ENCODE measurements at regions not wholly inside any gene's neighbourhood (a gene's known extent, or its start where the extent isn't known, plus 50 kb on each side); places are given as distances from the start of the nearest gene placed in this dataset.
"Not testable (repeated sequence)": the region's sequence is repeated elsewhere in the genome, so short reads cannot be mapped to it uniquely, and the experiment has no call there.

DNA sequence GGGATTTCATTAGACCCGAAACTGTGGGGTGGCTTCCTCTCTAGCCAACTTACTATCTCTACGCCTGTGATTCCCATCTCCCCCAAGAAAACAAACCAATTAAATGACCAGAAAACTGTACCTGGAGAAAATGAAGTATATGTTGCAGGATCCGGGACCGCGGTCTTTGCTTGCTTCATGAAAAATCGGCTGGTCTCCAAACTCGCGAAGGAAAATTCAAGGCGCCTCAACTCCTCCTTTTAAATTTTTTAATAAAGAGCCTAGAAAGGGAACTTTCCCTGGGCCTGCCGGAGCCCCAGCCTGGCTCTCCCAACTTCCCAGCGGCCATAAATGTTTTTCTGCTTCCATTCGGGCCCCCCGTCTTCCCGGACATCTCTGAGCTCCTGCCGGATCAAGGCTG is 110.8 kb upstream of the FOXD4L5 start:
- peaks cover 26% of the 10 kb centered on the region for H3K9me3 Mint-ChIP-seq
- H3K4me3 Mint-ChIP-seq; POLR2A ChIA-PET; H3K27me3 Mint-ChIP-seq; intact Hi-C loops (cut with micrococcal nuclease); CTCF ChIA-PET; DNase-seq; H3K36me3 Mint-ChIP-seq; H3K4me1 Mint-ChIP-seq (ENCODE audit: low read depth); H3K27ac Mint-ChIP-seq: not testable (repeated sequence)

DNA sequence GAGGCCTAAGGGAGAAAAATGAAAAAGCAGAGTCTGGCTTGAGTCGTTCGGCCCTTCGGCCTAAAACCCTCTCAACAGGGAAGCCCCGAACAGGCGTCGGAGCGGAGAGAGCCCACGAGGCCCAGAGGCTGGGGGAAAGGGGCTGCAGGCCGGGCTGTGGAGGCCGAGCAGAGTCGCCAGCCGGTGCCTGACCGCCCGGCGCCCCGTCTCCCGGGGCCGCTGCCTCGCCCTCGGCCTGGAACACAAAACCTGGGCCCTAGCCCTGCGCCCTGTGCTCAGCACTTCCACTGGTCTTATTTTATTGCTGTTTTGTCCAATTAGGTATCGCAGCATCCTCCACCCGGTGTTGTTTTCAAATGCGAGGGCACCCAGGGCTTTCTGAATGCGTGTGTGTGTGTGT is 110.1 kb upstream of the FOXD4L5 start:
- POLR2A ChIA-PET; H3K27ac Mint-ChIP-seq; DNase-seq; CTCF ChIA-PET; H3K27me3 Mint-ChIP-seq; H3K36me3 Mint-ChIP-seq; H3K4me3 Mint-ChIP-seq; H3K4me1 Mint-ChIP-seq (ENCODE audit: low read depth); intact Hi-C loops (cut with micrococcal nuclease): not testable (repeated sequence)
- peaks cover 20% of the 10 kb centered on the region for H3K9me3 Mint-ChIP-seq

DNA sequence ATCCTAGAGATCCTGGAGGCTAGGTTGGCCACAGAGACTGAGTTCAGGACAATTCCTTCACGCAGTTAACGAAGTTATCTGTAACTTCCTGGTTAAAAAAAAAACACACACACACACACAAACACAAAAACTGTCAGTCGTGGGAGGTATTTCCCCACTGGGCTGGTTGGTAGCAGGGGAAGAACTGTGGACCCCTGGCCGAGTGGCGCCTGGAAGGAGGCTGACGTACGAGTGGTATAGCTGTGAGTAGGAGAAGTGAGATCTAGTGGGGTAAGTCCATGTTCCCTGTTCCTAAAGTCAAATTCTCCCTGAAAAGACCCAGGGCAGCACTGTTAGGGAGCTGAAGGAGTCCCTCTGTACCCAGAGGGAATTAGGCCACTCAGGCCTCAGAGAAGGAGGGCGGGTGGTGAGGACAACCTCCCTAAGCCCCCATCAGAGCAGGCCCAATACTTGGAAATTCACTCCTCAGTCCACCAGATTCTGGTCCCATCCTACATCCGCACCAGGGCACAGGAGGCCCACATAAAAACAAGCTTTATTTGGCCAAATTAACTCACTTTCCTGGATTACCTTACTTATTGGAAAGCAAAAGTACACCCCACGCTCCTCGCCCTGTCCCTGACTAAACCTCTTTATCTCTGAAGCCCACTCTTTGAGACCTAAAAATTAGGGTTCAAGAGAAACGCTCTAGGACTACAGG is 108.3 kb upstream of the FOXD4L5 start:
- peaks cover 20% of the 10 kb centered on the region for H3K9me3 Mint-ChIP-seq
- H3K4me1 Mint-ChIP-seq (ENCODE audit: low read depth); POLR2A ChIA-PET; H3K27me3 Mint-ChIP-seq; H3K36me3 Mint-ChIP-seq; H3K4me3 Mint-ChIP-seq; CTCF ChIA-PET; H3K27ac Mint-ChIP-seq; intact Hi-C loops (cut with micrococcal nuclease); DNase-seq: not testable (repeated sequence)

DNA sequence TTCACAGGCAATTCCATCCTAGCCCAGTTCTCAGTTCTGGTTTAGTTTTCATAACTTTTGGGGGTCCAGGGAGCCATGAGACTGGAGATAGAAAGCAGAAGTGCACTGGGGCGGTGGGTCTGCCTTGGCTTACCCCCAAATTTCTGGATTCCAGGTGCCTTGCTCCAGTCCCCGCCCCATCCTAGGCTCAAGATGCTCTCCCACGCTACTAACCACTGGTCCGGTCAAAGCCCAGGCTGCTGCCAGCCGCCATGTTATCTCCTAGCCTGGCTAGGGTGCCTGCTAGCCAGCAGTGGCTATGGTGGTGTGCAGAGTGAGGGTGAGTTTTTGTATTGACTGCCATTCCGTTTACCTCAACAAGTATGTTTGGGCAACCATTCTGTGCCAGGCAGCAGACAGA is 107.6 kb upstream of the FOXD4L5 start:
- H3K27me3 Mint-ChIP-seq; H3K4me1 Mint-ChIP-seq (ENCODE audit: low read depth); intact Hi-C loops (cut with micrococcal nuclease); H3K27ac Mint-ChIP-seq; DNase-seq; H3K4me3 Mint-ChIP-seq; POLR2A ChIA-PET; H3K36me3 Mint-ChIP-seq; CTCF ChIA-PET: not testable (repeated sequence)
- peaks cover 17% of the 10 kb centered on the region for H3K9me3 Mint-ChIP-seq

DNA sequence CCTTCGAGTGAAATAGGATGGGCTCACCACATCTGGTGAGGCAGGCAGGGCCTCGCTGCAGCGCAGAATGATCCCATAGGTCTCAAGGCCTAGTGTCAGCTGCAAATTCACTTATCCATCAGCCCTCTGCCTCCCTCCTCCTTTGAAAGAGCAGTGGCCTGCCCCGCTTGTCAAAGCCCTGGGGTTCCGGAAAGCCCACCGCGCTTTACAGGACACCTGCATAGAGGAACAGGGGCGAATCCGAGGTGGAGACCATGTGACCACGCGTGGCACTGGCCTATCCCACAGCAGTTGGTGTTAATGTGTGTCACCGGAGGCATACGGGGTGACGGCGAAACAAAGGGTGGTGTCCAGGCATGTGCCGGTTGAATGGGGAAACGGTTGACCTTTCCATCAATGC is 104.7 kb upstream of the FOXD4L5 start:
- intact Hi-C loops (cut with micrococcal nuclease); POLR2A ChIA-PET; DNase-seq; H3K27me3 Mint-ChIP-seq; H3K4me3 Mint-ChIP-seq; H3K4me1 Mint-ChIP-seq (ENCODE audit: low read depth); CTCF ChIA-PET; H3K27ac Mint-ChIP-seq; H3K36me3 Mint-ChIP-seq: not testable (repeated sequence)
- peaks cover 11% of the 10 kb centered on the region for H3K9me3 Mint-ChIP-seq

DNA sequence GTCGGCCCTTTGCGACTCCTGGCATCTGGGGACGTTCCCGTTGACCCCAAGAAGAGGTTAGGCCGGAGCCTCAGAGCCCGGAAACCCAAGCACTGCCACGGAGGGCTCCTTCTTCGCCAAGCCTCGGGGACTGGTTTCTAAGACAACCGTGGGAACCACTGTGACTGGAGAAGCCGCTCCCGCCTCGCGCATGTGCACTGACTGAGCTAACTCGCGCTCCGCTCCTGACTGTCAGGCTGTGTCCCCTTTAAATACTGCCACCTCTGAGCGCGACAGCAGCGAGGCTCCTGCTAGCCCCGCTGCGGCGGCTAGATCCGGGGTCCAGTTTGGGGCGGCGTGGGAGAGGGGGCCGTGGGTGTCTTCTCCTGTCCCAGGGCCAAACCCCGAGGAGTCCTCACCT is 104.2 kb upstream of the FOXD4L5 start:
- H3K4me3 Mint-ChIP-seq; CTCF ChIA-PET; H3K27me3 Mint-ChIP-seq; intact Hi-C loops (cut with micrococcal nuclease); H3K4me1 Mint-ChIP-seq (ENCODE audit: low read depth); DNase-seq; H3K36me3 Mint-ChIP-seq; POLR2A ChIA-PET; H3K27ac Mint-ChIP-seq: not testable (repeated sequence)
- peaks cover 11% of the 10 kb centered on the region for H3K9me3 Mint-ChIP-seq

DNA sequence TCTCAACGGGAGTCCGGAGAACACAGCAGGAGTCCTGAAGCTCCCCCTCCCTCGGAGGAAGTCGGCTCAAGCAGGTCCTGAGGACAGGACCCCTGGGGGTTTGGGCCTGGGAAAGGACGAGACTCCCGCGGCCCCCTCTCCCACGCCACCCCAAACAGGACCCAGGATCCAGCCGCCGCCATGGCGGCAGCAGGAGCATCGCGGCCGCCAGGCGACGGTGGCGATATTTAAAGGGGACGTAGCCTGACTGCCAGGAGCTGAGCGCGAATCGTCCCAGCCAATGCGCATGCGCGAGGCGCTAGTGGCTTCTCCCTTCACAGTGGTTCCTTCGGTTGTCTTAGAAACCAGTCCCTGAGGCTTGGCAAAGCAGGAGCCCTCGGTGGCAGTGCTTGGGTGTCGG is 101.7 kb upstream of the FOXD4L5 start:
- H3K4me1 Mint-ChIP-seq (ENCODE audit: low read depth); H3K27ac Mint-ChIP-seq; H3K27me3 Mint-ChIP-seq; H3K36me3 Mint-ChIP-seq; POLR2A ChIA-PET; H3K4me3 Mint-ChIP-seq; CTCF ChIA-PET; intact Hi-C loops (cut with micrococcal nuclease): not testable (repeated sequence)
- peaks cover 17% of the 10 kb centered on the region for H3K9me3 Mint-ChIP-seq
- peak; percentile 79 for DNase-seq

DNA sequence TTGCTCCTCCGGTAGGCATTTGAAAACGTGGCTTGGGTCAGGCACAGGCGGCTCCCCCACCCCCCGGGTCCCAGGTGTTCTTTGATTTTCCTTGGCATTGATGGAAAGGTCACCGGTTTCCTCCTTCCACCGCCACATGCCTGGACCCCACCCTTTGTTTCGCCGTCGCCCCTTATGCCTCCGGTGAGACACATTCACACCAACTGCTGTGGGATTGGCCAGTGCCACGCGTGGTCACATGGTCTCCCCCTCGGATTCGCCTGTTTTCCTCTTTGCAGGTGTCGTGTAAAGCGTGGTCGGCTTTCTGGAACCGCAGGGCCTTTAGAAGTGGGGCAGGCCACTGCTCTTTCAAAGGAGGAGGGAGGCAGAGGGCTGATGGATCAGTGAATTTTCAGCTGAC is 101.2 kb upstream of the FOXD4L5 start:
- H3K9me3 Mint-ChIP-seq = peaks cover 16% of the 10 kb centered on the region
- intact Hi-C loops (cut with micrococcal nuclease); DNase-seq; H3K27me3 Mint-ChIP-seq; H3K4me1 Mint-ChIP-seq (ENCODE audit: low read depth); H3K36me3 Mint-ChIP-seq; H3K27ac Mint-ChIP-seq; POLR2A ChIA-PET; H3K4me3 Mint-ChIP-seq; CTCF ChIA-PET: not testable (repeated sequence)

DNA sequence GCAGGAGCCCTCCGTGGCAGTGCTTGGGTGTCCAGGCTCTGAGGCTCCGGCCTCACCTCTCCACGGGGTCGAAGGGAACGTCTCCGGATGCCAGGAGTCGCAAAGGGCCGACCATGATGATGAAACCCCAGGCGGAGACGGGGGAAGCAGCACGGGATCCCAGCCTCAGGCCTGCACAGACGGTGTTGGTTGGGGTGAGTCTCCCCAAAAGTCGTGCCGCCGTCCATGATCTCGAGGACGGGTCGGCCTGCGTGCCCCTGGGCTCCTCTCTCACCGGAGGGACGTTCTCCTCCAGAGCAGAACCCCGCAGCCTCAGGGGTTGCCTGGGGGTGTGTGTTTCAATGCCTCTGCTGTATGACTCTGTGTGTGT is 100.6 kb upstream of the FOXD4L5 start:
- H3K27ac Mint-ChIP-seq; intact Hi-C loops (cut with micrococcal nuclease); POLR2A ChIA-PET; H3K4me3 Mint-ChIP-seq; DNase-seq; H3K36me3 Mint-ChIP-seq; H3K27me3 Mint-ChIP-seq; H3K4me1 Mint-ChIP-seq (ENCODE audit: low read depth); CTCF ChIA-PET: not testable (repeated sequence)
- H3K9me3 Mint-ChIP-seq = peaks cover 12% of the 10 kb centered on the region

DNA sequence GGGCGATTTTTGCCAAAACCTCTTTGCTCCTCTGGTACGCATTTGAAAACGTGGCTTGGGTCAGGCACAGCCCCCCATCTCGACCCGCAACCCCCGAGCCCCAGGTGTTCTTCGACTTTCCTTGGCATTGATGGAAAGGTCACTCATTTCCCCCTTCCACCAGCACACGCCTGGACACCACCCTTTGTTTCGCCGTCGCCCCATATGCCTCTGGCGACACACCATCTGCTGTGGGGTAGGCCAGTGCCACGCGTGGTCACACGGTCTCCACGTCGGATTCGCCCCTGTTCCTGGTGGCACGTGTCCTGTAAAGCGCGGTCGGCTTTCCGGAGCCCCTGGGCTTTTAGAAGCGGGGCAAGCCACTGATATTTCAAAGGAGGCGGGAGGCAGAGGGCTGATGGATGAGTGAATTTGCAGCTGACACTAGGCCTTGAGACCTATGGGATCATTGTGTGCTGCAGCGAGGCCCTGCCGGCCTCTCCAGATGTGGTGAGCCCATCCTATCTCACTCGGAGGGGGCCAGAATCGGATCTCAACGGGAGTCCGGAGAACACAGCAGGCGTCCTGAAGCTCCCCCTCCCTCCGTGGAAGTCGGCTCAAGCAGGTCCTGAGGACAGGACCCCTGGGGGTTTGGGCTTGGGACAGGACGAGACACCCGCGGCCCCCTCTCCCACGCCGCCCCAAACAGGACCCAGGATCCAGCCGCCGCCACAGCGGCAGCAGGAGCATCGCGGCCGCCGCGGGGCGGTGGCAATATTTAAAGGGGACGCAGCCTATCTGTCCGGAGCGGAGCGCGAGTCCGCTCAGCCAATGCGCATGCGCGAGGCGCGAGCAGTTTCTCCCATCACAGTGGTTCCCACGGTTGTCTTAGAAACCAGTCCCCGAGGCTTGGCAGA is 100.0 kb upstream of the FOXD4L5 start:
- CTCF ChIA-PET; H3K4me3 Mint-ChIP-seq; DNase-seq; POLR2A ChIA-PET; H3K27me3 Mint-ChIP-seq; H3K36me3 Mint-ChIP-seq; H3K27ac Mint-ChIP-seq; intact Hi-C loops (cut with micrococcal nuclease); H3K4me1 Mint-ChIP-seq (ENCODE audit: low read depth): not testable (repeated sequence)
- H3K9me3 Mint-ChIP-seq = peaks cover 12% of the 10 kb centered on the region

DNA sequence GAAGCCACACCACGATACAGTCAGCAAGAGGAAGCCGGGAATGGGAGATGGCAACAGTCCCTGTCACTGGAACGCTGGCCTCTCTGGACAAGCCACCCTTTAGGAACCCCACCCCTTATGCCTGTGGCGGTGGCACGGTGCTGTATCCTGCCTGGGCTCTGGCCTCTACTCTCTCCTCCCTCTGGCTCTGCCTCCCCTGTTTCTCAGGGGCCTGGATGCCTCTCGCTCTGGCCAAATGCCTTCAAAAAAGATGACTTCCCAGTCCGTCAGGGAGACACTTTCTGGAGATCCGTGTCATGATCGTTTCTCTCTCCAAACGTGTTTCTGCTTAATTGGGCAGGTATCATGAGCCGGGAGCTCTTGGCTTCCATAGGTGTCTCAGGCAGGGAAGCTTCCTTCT is 99.1 kb upstream of the FOXD4L5 start:
- H3K4me1 Mint-ChIP-seq (ENCODE audit: low read depth); H3K27me3 Mint-ChIP-seq; H3K36me3 Mint-ChIP-seq; CTCF ChIA-PET; intact Hi-C loops (cut with micrococcal nuclease); H3K4me3 Mint-ChIP-seq; H3K27ac Mint-ChIP-seq; DNase-seq; POLR2A ChIA-PET: not testable (repeated sequence)
- H3K9me3 Mint-ChIP-seq = peaks cover 12% of the 10 kb centered on the region

DNA sequence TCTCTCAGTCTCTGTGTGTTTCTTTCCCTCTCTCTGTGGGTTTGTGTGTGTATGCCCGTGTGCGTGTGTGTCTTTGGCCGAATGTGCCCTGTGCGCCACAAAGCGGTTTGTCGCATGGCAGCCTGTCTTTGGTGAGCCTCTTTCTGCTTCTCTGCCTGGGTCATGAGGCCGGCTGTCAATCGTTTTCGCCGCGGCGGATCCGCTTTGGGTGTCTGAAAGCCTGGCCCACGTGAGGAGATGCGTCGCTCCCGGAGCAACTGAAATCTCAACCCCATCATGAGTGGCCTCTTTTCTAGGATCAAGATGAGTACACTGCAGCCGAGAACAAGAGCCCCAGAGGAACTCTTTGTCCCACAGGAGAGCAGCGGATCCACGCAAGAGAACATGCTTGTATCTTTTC is 98.6 kb upstream of the FOXD4L5 start:
- H3K36me3 Mint-ChIP-seq; intact Hi-C loops (cut with micrococcal nuclease); H3K4me3 Mint-ChIP-seq; H3K9me3 Mint-ChIP-seq; DNase-seq; H3K27me3 Mint-ChIP-seq; H3K27ac Mint-ChIP-seq; POLR2A ChIA-PET; CTCF ChIA-PET; H3K4me1 Mint-ChIP-seq (ENCODE audit: low read depth): not testable (repeated sequence)

DNA sequence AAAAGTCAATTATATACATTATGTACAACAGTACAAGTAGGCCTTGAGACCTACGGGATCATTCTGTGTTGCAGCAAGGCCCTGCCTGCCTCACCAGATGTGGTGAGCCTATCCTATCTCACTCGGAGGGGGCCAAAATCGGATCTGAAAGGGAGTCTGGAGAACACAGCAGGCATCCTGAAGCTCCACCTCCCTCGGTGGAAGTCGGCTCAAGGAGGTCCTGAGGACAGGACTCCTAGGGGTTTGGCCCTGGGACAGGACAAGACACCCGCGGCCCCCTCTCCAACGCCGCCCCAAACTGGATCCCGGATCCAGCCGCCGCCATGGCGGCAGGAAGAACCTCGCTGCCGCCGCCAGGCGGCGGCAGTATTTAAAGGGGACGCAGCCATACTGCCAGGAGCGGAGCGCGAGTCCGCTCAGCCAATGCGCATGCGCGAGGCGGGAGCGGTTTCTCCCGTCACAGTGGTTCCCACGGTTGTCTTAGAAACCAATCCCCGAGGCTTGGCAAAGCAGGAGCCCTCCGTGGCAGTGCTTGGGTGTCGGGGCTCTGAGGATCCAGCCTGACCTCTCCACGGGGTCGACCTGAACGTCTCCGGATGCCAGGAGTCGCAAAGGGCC is 97.8 kb upstream of the FOXD4L5 start:
- H3K27me3 Mint-ChIP-seq; intact Hi-C loops (cut with micrococcal nuclease); H3K36me3 Mint-ChIP-seq; H3K9me3 Mint-ChIP-seq; CTCF ChIA-PET; POLR2A ChIA-PET; H3K4me3 Mint-ChIP-seq; DNase-seq; H3K27ac Mint-ChIP-seq; H3K4me1 Mint-ChIP-seq (ENCODE audit: low read depth): not testable (repeated sequence)
